HG03432 (cell line): ENCODE measurements at regions not wholly inside any gene's neighbourhood (a gene's known extent, or its start where the extent isn't known, plus 50 kb on each side); places are given as distances from the start of the nearest gene placed in this dataset.
A peak's percentile ranks its signal among the peaks of the same experiment; 100 is the strongest.

Source experiments
- ATAC-seq: cut with Tn5 transposase; IDR thresholded peaks from one replicate; pipeline ENCODE4 v1.9.1; 2021; ENCODE audit warnings: mild to moderate bottlenecking, moderate library complexity; ENCODE audit not compliant: unreplicated experiment

DNA sequence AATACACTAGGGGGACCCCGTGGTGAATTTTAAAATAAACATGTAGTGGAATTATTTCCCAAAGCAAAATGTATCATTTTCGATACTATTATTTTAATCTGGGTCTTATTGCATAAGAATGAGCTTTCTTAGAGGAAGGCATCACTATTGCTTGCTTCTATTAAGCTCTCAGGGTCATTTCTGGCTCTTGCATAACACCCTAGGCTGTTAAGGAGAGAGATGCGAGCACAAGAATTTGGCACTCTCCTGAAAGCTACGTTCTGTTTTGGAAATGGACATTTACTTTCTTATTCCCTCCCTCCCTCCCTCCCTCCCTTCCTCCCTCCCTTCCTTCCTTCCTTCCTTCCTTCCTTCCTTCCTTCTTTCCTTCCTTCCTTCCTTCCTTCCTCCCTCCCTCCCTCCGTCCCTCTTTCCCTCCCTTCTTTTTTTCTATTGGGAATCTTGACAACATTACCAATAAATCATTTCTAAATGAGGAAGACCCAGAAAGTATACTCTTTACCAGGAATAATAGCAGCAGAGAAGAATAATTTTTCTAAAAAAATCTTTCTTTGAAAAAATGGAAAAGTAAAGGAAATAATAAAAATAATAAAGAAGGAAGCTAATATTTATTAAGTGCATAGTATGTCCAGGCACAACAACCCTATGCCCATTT is 83.6 kb upstream of the BDNF start:
- no peak for ATAC-seq

DNA sequence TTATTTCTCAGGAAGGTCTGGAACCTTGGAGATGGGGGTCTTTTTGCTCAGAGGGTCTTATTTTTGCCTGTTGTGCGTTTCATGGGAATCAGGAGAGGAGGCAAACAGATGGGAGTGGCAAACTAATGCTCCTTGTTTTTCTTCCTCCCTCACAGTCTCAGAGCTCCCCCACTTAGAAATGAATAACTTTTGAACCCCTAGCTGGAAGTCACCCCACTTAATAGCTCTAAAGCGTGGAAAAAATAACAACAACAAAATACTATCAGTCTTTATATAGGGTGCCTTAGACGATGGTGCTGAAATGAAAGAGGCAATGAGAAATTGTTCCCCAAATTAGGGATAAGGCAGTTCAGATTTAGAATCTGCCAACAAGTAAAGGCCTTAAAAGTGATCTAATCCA is 76.8 kb upstream of the BDNF start:
- ATAC-seq, result no peak

DNA sequence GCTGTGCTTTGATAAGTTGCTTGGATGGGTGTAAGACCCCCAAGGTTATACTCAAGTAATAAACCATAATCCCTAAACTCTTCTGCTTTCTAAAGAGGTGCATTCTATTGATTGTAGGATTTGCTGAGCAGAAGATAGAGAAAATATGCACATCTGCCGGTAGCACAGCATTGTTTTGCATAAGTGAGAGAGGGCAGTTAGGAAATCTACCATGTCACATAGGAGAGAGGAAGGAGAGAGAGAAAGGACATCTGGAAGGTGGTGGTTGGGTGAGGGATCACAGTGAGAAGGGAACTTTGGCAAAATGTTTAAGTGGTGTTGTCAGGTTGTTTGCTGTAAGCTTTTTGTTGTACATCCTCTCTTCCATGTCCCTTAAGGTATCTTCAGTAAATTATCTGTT is 73.6 kb upstream of the BDNF start:
- no peak for ATAC-seq

DNA sequence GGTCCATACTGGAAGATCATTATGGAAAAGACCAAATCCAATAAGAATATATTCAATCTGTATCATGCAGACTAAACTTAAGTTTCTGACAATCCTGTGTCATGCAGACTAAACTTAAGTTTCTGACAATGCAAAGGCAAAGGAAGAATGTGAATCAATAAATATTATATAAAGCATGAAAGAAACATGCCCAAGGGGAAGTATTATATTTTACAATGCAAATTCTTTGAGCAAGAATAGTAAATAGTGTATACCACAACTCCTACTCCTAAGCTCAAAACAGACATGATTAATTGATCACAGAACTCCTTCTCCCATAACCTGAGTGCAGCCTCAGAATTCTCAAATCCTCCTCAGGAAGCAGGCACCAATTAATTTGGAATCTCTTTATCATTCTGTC is 71.3 kb upstream of the BDNF start:
- ATAC-seq, result no peak

DNA sequence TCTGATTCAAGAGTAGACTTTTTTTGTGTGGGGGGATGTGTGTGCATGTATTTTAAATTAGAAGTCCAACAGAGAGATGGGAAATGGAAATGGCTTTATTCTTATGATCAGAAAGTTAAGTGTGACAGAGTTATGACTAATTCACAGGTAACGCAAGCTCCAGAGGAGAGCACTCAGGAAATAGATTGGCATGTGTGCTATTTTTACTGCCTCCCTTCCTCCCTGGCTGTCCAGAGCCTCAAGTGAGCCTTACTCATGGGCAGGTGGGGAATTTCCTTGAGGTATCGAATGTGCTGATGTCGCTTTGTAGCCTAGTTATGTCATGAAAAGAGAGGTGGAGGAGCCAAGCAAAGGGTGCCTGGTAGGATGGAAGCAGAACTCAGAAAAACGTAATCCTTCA is 70.3 kb upstream of the BDNF start:
- ATAC-seq, result no peak

DNA sequence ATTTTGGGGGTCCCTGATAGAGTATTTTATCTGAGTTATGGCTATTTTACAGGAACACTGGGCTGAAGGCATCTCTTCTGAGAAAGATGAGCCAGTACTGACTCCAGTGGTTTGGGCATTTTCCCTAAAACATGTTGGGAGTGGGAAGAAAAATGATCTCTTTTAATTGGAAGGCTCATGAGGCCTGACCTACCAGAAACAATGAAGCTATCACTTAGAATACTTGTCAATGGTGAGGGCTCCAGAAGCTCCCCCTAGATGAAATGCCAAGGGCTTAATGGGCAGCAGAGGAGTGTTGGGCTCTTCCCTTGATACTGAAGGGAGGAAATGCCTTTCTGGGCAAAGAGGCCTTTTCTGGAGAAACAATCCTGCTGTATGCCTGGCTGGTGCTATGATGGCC is 63.5 kb upstream of the BDNF start:
- ATAC-seq, result no peak

DNA sequence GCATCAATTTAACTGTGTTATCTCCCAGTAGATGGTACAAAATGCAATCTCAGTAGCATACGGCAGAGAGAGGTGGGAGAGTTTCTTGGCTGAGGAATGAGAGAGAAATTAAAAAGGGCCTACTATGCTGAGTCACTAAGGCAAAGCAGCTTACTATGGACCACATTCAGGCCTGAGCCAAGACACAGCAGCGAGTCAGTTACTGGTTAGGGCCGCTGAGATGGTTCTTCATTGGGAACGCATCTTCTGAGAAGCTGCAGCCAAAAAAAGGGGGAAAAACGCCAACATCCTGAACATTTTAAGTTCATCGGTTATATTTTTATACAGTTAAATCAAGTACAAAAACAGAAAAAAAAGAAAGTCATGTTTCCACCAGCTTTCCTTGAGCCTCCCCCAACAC is 61.1 kb upstream of the BDNF start:
- ATAC-seq, result no peak

DNA sequence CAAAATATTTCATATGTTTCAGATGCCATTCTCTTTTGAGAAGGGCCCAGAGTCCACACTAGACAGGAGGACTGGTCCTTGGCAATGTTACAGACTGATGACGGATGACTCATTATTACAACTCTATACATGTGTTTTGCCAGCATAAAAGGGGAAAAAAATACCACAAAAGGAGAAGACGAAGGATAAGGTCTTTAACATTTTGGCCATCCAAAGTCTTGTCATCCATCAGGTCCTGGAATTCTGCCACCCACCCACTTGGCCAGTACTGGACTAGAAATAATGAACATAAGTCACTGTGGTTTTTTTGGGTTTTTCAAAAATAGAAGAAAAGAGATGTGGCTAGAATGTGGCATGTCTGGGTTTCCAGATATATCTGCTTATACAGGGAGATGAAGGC is 57.7 kb upstream of the BDNF start:
- no peak for ATAC-seq

DNA sequence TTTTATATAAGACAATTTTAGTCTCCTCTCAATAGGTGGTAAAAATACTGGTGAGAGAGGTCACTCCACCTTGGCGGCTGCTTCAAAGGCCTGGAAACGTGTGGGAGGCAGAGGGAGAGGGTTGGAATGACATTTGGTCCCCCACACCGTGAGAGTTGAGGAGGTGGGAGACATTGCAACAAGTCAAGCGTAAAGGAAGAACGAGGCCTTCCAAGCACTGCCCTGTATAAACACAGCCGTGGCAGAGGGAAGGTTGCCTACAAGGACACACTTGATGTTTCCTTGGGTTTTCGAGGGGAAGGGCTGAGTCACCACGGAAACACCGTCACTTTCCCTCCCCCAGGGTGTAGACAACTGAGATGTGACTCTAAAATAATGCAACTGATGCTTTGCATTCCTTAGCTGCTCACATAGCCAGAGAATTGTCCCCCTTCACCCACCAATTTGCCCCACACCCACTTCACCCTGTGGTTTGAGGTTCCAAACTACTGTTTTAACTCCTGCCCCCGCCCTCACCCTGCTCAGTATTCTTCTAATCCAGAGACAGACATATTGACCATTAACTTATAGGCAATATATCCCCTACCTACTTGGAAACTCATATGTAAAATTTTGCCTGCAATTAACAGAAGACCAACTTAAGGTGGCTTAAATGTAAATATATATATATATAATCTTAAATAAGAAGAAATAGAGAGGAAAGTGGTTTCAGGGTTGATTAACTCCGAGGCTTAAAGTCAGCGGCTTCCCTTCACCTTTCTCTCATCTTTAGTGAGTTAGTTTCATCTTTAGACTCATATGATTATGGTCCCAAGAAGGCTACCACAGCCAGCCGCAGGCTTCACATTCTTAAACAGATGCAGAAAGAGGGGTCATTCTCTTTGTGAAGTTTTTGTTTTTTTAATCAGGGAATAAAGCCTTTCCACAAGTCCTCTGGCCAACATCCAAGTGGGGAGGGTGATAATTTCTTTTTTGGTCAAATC is 54.1 kb upstream of the BDNF start:
- ATAC-seq, result peak; percentile 80
